GM12878 (cell line): ENCODE measurements at regions not wholly inside any gene's neighbourhood (a gene's known extent, or its start where the extent isn't known, plus 50 kb on each side); places are given as distances from the start of the nearest gene placed in this dataset.

Experiments used
- ATAC-seq: fragments of 200-7000 bp; cut with Tn5 transposase; 3 replicates; pipeline ENCODE4 v1.9.1; 2020; ENCODE audit warnings: mild to moderate bottlenecking, moderate library complexity
- BruUV-seq: library from RNA; stranded (reverse); fragments of 400-500 nt; replicated peaks from 2 replicates; lab custom pipeline; 2021; lab: Mats Ljungman, UMichigan
- CTCF ChIA-PET: fragments of 300-600 bp; sonication (Branson Sonifier 250); formaldehyde crosslinking; extraction: SDS; loops from one replicate; lab custom pipeline; 2021; ENCODE audit warnings: inconsistent platforms; lab: Yijun Ruan, JAX
- POLR2A ChIA-PET: fragments of 350-600 bp; formaldehyde crosslinking; extraction: SDS; loops from one replicate; lab custom pipeline; 2021; ENCODE audit warnings: inconsistent platforms; lab: Charles Lee
- RAD21 ChIA-PET: fragments of 300-600 bp; sonication (Branson Sonifier 250); formaldehyde crosslinking; loops from one replicate; lab custom pipeline; 2023; ENCODE audit warnings: antibody characterized with exemption; ENCODE audit not compliant: unreplicated experiment; lab: Charles Lee
- SMC1A ChIA-PET: fragments of 300-600 bp; sonication (Branson Sonifier 250); formaldehyde crosslinking; loops from one replicate; lab custom pipeline; 2023; ENCODE audit not compliant: unreplicated experiment, uncharacterized antibody; lab: Charles Lee
- DNase-seq: peaks from one replicate; pipeline ENCODE4 v3.0.0-alpha.2; 2011; ENCODE audit warnings: low read depth, low spot score
- FAIRE-seq: peaks from 3 replicates; lab custom pipeline; 2011; peaks lifted over from hg19 to GRCh38; lab: Jason Lieb, UNC
- H2AFZ ChIP-seq: 2 replicates; pipeline ENCODE4 v1.6.0; 2011; ENCODE audit warnings: low read depth, low read length, control low read depth; ENCODE audit not compliant: control insufficient read depth
- H3K27ac ChIP-seq: 2 replicates; pipeline ENCODE4 v1.5.1; 2011; ENCODE audit warnings: control low read depth; ENCODE audit not compliant: control insufficient read depth, insufficient read depth
- H3K27me3 ChIP-seq, 2 experiments: replicated peaks in 1 of 2; 2 replicates each; pipeline versions ENCODE4 v1.6.0 to v1.6.1; 2011; ENCODE audit warnings: low read length in 1 of 2; ENCODE audit not compliant: control insufficient read depth in 2 of 2, insufficient read depth in 2 of 2
- H3K36me3 ChIP-seq, 2 experiments: 2 replicates each; pipeline ENCODE4 v1.5.1; 2011; ENCODE audit warnings: low read length in 1 of 2; ENCODE audit not compliant: control insufficient read depth in 2 of 2, insufficient read depth in 2 of 2
- H3K4me1 ChIP-seq: 2 replicates; pipeline ENCODE4 v1.6.1; 2011; ENCODE audit warnings: mild to moderate bottlenecking, low read length, moderate library complexity, mixed read lengths; ENCODE audit not compliant: control insufficient read depth, insufficient read depth
- H3K4me2 ChIP-seq: 2 replicates; pipeline ENCODE4 v1.6.0; 2011; ENCODE audit warnings: control low read depth; ENCODE audit not compliant: control insufficient read depth, insufficient read depth
- H3K4me3 ChIP-seq: fragments of 200-600 bp; sonication (generic); 2 replicates; pipeline ENCODE4 v1.5.1; 2016
- H3K79me2 ChIP-seq: 2 replicates; pipeline ENCODE4 v1.6.0; 2011; ENCODE audit warnings: low read length; ENCODE audit not compliant: control insufficient read depth, insufficient read depth
- H3K9ac ChIP-seq: 2 replicates; pipeline ENCODE4 v1.8.0; 2011; ENCODE audit warnings: low read length, control low read depth, mixed read lengths; ENCODE audit not compliant: control insufficient read depth, insufficient read depth
- H3K9me3 ChIP-seq: replicated peaks from 3 replicates; pipeline ENCODE4 v1.5.1; 2011; ENCODE audit warnings: mild to moderate bottlenecking, low read length; ENCODE audit not compliant: control insufficient read depth, insufficient read depth
- H4K20me1 ChIP-seq: 2 replicates; pipeline ENCODE4 v1.6.0; 2011; ENCODE audit not compliant: control insufficient read depth, insufficient read depth
- E2F4 ChIP-seq: IDR thresholded peaks from 2 replicates; pipeline ENCODE4 v1.6.1; 2012; ENCODE audit warnings: low read depth, low read length, improper control_type of control experiment
- ZNF274 ChIP-seq: IDR thresholded peaks from one replicate; pipeline ENCODE4 v1.8.0; 2011; ENCODE audit not compliant: insufficient read length, insufficient read depth
- WGBS: methylation state at CpG from one replicate; pipeline ENCODE4 v1.1.6; 2016; ENCODE audit warnings: low lambda C conversion rate; ENCODE audit not compliant: insufficient replicate concordance, insufficient coverage; ENCODE audit errors: missing lambda C conversion rate; 5-methylcytosine and 5-hydroxymethylcytosine counted together
- in situ Hi-C: fragments of 300-500 bp; cut with MboI; formaldehyde crosslinking; loops from 9 replicates; pipeline ENCODE4 v1.14.3; 2018; ENCODE audit warnings: mixed read lengths
- intact Hi-C: fragments of 100-400 bp; cut with micrococcal nuclease; formaldehyde crosslinking; loops from one replicate; pipeline ENCODE4 v1.14.2; 2022; ENCODE audit not compliant: unreplicated experiment
- TF ChIP-seq, protein P1 (sequence below): fragments of 450-650 bp; IDR thresholded peaks from 2 replicates; pipeline ENCODE4 v1.6.1; 2017; ENCODE audit warnings: mild to moderate bottlenecking, moderate library complexity
- TF ChIP-seq, protein P2 (sequence below): IDR thresholded peaks from 2 replicates; pipeline ENCODE4 v1.6.1; 2011; ENCODE audit warnings: borderline replicate concordance, low read depth, mild to moderate bottlenecking, moderate library complexity, mixed read lengths, low read length; ENCODE audit not compliant: insufficient read depth; ENCODE audit errors: extremely low read length

GRCh38 chr15:69914960-69915359 is 182.8 kb downstream of the TLE3 start:
- H3K27me3 ChIP-seq, result peaks cover 0 to 3% of the 10 kb centered on the region in 2 experiments; a peak in 3 of 4 replicates
- no peak overlapping the region for H3K4me2 ChIP-seq
- ChIA-PET CTCF (no interaction called here), SMC1A (interaction anchor here (1.1 kb wide), 1 partner anchor 21 kb away, joined by 3 read pairs; no protein-coding TSS in a partner anchor), RAD21 (no interaction called here), POLR2A (no interaction called here)
- FAIRE-seq (no peak), DNase-seq (no peak), ATAC-seq (no peak)
- no peak overlapping the region for H2AFZ ChIP-seq
- H3K79me2 ChIP-seq, result no peaks in the 10 kb centered on the region
- H3K27ac ChIP-seq, result no peak overlapping the region
- no peaks in the 10 kb centered on the region for H3K36me3 ChIP-seq
- no TSS peak for BruUV-seq
- no peak for TF ChIP-seq E2F4
- TF ChIP-seq ZNF274, result no peak
- TF ChIP-seq, protein P1, sequence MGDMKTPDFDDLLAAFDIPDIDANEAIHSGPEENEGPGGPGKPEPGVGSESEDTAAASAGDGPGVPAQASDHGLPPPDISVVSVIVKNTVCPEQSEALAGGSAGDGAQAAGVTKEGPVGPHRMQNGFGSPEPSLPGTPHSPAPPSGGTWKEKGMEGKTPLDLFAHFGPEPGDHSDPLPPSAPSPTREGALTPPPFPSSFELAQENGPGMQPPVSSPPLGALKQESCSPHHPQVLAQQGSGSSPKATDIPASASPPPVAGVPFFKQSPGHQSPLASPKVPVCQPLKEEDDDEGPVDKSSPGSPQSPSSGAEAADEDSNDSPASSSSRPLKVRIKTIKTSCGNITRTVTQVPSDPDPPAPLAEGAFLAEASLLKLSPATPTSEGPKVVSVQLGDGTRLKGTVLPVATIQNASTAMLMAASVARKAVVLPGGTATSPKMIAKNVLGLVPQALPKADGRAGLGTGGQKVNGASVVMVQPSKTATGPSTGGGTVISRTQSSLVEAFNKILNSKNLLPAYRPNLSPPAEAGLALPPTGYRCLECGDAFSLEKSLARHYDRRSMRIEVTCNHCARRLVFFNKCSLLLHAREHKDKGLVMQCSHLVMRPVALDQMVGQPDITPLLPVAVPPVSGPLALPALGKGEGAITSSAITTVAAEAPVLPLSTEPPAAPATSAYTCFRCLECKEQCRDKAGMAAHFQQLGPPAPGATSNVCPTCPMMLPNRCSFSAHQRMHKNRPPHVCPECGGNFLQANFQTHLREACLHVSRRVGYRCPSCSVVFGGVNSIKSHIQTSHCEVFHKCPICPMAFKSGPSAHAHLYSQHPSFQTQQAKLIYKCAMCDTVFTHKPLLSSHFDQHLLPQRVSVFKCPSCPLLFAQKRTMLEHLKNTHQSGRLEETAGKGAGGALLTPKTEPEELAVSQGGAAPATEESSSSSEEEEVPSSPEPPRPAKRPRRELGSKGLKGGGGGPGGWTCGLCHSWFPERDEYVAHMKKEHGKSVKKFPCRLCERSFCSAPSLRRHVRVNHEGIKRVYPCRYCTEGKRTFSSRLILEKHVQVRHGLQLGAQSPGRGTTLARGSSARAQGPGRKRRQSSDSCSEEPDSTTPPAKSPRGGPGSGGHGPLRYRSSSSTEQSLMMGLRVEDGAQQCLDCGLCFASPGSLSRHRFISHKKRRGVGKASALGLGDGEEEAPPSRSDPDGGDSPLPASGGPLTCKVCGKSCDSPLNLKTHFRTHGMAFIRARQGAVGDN, result no peak
- TF ChIP-seq, protein P2, sequence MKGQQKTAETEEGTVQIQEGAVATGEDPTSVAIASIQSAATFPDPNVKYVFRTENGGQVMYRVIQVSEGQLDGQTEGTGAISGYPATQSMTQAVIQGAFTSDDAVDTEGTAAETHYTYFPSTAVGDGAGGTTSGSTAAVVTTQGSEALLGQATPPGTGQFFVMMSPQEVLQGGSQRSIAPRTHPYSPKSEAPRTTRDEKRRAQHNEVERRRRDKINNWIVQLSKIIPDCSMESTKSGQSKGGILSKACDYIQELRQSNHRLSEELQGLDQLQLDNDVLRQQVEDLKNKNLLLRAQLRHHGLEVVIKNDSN, result no peak
- in situ Hi-C loops (no loop called here), intact Hi-C loops (no loop called here)
- H4K20me1 ChIP-seq, result no peaks in the 10 kb centered on the region
- 32% methylated on average over 2 of the region's 2 CpGs for WGBS
- H3K4me1 ChIP-seq, result peaks cover 3% of the 10 kb centered on the region; the same call in 1 of the 2 replicates
- H3K4me3 ChIP-seq, result no peak overlapping the region
- H3K9ac ChIP-seq, result no peak overlapping the region
- H3K9me3 ChIP-seq, result no peaks in the 10 kb centered on the region; the same call in 2 of the 3 replicates
